AG09319 (cell line): ENCODE measurements at regions not wholly inside any gene's neighbourhood (a gene's known extent, or its start where the extent isn't known, plus 50 kb on each side); places are given as distances from the start of the nearest gene placed in this dataset.

ENCODE experiments used
- DNase-seq: peaks from one replicate; pipeline ENCODE4 v3.0.0-alpha.2; 2010; ENCODE audit warnings: low read depth; ENCODE audit errors: extremely low read depth
- TF ChIP-seq, protein P1 (sequence below): IDR thresholded peaks from 2 replicates; pipeline ENCODE4 v1.5.1; 2011; ENCODE audit warnings: low read depth, mild to moderate bottlenecking, inconsistent platforms, low read length, moderate library complexity

DNA sequence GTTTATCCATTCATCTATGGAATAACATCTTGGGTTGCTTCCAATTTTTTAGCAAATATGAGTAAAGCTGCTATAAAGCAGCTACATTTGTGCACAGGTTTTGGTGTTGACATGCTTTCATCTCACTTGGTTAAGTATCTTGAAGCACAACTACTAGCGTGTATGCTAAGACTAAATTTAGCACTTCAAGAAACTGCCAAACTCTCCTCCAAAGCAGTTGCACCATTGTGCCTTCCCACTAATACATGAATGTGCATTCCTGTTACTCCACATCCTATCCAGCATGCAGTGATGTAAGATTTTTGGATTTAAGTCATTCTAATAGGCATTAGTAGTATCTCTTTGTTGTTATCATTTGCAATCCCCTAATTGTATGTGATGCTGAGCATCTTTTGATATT is 230.7 kb downstream of the KCNA4 start:
- no peak for DNase-seq
- TF ChIP-seq, protein P1, sequence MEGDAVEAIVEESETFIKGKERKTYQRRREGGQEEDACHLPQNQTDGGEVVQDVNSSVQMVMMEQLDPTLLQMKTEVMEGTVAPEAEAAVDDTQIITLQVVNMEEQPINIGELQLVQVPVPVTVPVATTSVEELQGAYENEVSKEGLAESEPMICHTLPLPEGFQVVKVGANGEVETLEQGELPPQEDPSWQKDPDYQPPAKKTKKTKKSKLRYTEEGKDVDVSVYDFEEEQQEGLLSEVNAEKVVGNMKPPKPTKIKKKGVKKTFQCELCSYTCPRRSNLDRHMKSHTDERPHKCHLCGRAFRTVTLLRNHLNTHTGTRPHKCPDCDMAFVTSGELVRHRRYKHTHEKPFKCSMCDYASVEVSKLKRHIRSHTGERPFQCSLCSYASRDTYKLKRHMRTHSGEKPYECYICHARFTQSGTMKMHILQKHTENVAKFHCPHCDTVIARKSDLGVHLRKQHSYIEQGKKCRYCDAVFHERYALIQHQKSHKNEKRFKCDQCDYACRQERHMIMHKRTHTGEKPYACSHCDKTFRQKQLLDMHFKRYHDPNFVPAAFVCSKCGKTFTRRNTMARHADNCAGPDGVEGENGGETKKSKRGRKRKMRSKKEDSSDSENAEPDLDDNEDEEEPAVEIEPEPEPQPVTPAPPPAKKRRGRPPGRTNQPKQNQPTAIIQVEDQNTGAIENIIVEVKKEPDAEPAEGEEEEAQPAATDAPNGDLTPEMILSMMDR: no peak

DNA sequence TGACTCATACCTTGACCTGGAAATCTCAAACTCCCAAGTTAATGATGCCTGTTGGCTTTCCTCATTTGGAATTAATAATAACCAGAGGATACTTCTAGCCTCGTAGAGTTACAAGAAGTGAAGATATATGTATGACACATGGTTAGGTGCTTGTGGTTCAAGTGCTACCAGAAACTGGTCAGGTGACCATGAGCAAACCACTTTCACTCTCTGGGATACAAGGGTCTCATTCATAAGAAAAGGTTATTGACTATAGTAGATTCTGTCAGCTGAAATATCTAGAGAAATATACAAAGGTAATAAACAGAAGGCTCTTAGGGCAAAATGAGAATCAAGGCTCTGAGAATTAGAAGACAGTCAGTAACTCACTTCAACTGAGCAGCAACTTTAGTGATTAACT is 233.3 kb downstream of the KCNA4 start:
- no peak for DNase-seq
- TF ChIP-seq, protein P1: no peak

DNA sequence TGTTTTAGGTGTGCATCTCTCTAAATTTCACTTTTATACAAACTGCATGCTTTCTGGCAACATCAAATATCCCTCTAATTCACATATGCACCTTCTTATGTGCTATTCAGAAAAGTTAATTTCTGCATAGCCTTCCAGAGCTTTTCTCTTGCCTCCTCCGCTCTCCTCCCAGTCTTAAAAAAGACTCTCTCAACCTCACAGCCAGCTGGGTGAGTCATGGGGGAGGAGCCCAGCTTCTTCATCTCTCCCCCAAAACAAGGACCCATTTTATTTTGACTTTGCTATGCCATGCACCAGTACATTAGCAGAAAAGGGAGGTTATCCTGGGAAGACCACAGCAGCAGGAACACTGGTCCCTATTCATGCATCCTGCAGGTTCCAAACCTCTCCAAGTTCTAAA is 234.4 kb downstream of the KCNA4 start:
- DNase-seq: no peak
- TF ChIP-seq, protein P1: no peak

DNA sequence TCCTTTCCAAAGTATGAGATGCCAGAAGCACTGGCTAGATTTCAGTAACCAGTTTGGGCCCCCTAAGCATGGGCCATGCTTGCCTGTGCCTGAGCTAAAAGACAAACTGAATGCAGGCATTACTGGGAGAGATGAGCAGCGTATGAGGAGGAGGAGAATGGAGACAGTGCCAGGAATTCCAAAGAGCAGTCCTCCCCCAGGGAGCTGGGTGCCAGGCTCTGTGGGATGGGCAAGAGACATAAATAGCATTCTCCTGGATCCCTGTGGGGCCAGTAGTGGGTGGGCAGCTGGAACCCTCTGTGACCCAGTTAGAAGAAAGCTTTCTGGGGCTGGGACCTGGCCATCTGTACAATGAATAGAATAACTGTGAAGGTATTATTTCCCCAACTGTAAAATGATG is 235.6 kb downstream of the KCNA4 start:
- TF ChIP-seq, protein P1: no peak
- DNase-seq: no peak

DNA sequence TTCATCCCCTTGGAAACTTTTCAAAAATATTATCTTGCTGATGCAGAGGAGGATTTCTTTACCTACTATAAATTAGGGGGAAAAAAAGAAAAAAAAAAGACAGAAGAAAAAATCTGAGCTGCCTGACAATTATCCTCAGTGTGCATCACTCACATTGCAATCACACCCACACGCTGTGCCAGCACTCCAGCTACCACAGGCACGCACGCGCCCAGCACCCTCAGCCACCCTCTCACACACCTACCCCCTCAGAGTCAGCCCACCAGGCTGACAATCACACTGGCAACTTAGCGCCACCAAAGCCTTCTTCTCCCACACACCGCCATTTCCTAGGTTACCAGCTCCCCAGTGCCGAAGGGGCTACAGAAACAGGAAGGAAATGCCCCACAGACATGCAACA is 236.1 kb downstream of the KCNA4 start:
- TF ChIP-seq, protein P1: no peak
- DNase-seq: no peak

DNA sequence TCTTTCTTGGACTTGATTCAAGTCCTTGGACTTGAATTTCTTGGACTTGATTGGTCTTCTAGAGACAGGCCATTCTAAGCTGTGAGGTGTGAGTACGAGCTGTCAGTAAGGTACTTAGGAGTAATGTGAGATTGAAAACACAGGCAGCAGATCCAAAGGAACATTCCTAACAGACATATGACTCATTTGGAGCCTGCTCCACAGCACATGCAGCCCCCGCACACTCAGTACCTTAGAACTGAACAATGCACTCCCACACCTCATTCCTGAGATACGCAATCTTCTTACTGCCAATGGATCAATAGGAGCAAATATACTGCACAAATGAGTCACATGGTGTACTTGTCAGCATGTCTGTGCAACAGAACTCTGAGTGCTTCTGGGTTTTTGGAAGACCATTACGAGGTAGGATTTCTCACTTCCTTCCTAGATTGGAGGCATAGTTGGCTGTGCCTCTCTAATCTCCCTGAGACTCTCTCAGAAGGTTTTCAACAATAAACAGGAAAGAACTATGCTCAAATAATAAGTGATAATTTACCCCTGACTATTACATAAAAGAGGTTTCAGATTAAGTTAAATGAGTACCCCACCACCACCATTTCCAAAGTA is 243.1 kb downstream of the KCNA4 start:
- DNase-seq: no peak
- TF ChIP-seq, protein P1: no peak

DNA sequence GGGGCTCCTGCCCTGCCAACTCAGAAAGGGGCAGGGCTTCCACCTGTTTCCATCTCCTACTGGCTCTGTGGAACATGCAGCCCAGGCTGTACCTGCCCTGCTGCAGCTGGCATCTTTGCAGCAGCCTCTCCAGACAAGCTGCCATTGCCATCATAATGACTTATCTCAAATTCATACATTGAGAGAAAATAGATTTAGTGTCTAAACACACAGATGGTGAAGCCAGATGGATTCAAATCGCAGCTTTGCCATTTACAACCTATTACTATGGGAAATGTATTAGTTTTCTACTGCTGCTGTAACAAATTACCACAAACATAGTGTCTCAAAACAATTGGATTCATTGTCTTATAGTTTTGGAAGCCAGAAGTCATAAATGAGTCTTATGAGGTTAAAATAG is 260.0 kb downstream of the KCNA4 start:
- no peak for DNase-seq
- TF ChIP-seq, protein P1: no peak
